Testis (tissue), 2 donors: ENCODE measurements at regions not wholly inside any gene's neighbourhood (a gene's known extent, or its start where the extent isn't known, plus 50 kb on each side); places are given as distances from the start of the nearest gene placed in this dataset.
A peak's percentile ranks its signal among the peaks of the same experiment; 100 is the strongest.

Experiments used
- DNase-seq: peaks from one replicate; pipeline ENCODE4 v3.0.0-alpha.2; 2019
- H3K27ac ChIP-seq, 2 donors: fragments of 200-600 bp; sonication (generic); one replicate each; pipeline ENCODE4 v1.5.1; 2019
- H3K27me3 ChIP-seq: fragments of 200-600 bp; sonication (generic); one replicate; pipeline ENCODE4 v1.5.1; 2019
- H3K36me3 ChIP-seq: fragments of 200-600 bp; sonication (generic); one replicate; pipeline ENCODE4 v1.5.1; 2017; ENCODE audit warnings: low read depth; ENCODE audit errors: missing control alignments
- H3K4me1 ChIP-seq: fragments of 200-600 bp; sonication (generic); one replicate; pipeline ENCODE4 v1.5.1; 2019
- H3K4me3 ChIP-seq, 2 donors: fragments of 200-600 bp; sonication (generic); one replicate each; pipeline ENCODE4 v1.5.1; 2017 to 2019
- H3K9me3 ChIP-seq: fragments of 200-600 bp; sonication (generic); one replicate; pipeline ENCODE4 v1.5.1; 2017
- CTCF ChIP-seq, 3 experiments: fragments of 450-650 bp in 2 of 3; fragments of 200-600 bp in 1 of 3; sonication (generic) in 1 of 3; IDR thresholded peaks; one replicate each; pipeline ENCODE4 v1.5.1; 2016 to 2019; ENCODE audit warnings: antibody characterized with exemption in 3 of 3, mild to moderate bottlenecking in 2 of 3, moderate library complexity in 1 of 3
- POLR2A ChIP-seq: fragments of 450-650 bp; IDR thresholded peaks from one replicate; pipeline ENCODE4 v1.6.1; 2017; ENCODE audit warnings: antibody characterized with exemption, mild to moderate bottlenecking, moderate library complexity
- WGBS, 2 donors: methylation state at CpG; one replicate each; pipeline ENCODE4 v1.1.5; 2018; 5-methylcytosine and 5-hydroxymethylcytosine counted together
- intact Hi-C: fragments of 100-400 bp; cut with DNase I; formaldehyde crosslinking; loops from one replicate; pipeline ENCODE4 v1.15.1; 2023; ENCODE audit warnings: low total_unique reads

- no peak overlapping the region for H3K27ac ChIP-seq
- no peak for DNase-seq
- no peak for TF ChIP-seq CTCF (IDR thresholded peaks at IDR 0.05)
- TF ChIP-seq POLR2A: no peak
- H3K36me3 ChIP-seq: no peaks in the 10 kb centered on the region
- no peaks in the 10 kb centered on the region for H3K9me3 ChIP-seq
- no peak overlapping the region for H3K4me3 ChIP-seq
- H3K4me1 ChIP-seq: peaks cover 24% of the 10 kb centered on the region
- intact Hi-C loops: no loop called here
- no peaks in the 10 kb centered on the region for H3K27me3 ChIP-seq
- WGBS, 2 donors: 100% methylated on average over 1 of the region's 1 CpG
Observed at GRCh38 chr7:36071605-36072004, 81.4 kb upstream of the EEPD1 start.

GRCh38 chr7:36072620-36073019 is 80.4 kb upstream of the EEPD1 start:
- TF ChIP-seq CTCF (IDR thresholded peaks at IDR 0.05) (no peak), POLR2A (no peak)
- Histone ChIP-seq H3K4me3 (no peak overlapping the region), H3K4me1 (peaks cover 20% of the 10 kb centered on the region), H3K27me3 (no peaks in the 10 kb centered on the region), H3K9me3 (no peaks in the 10 kb centered on the region), H3K27ac (no peak overlapping the region), H3K36me3 (no peaks in the 10 kb centered on the region)
- intact Hi-C loops: no loop called here
- DNase-seq: peak; percentile 35
- 63 to 77% methylated on average over 4 of the region's 4 CpGs for WGBS, 2 donors

- DNase-seq: no peak
- intact Hi-C loops: no loop called here
- no peaks in the 10 kb centered on the region for H3K36me3 ChIP-seq
Observed at GRCh38 chr7:36075561-36075960, 77.5 kb upstream of the EEPD1 start.

GRCh38 chr7:36076074-36076473 is 77.0 kb upstream of the EEPD1 start:
- Histone ChIP-seq H3K9me3 (no peaks in the 10 kb centered on the region), H3K4me3 (no peak overlapping the region), H3K27ac (no peak overlapping the region), H3K36me3 (no peaks in the 10 kb centered on the region), H3K4me1 (peaks cover 20% of the 10 kb centered on the region), H3K27me3 (no peaks in the 10 kb centered on the region)
- WGBS, 2 donors: 38 to 73% methylated on average over 5 of the region's 5 CpGs
- TF ChIP-seq CTCF (IDR thresholded peaks at IDR 0.05): no peak
- no peak for TF ChIP-seq POLR2A
- intact Hi-C loops: no loop called here
- DNase-seq: no peak

More at GRCh38 chr7:36075561-36075960, 77.5 kb upstream of the EEPD1 start:
- peaks cover 20% of the 10 kb centered on the region for H3K4me1 ChIP-seq
- no peak overlapping the region for H3K27ac ChIP-seq
- TF ChIP-seq CTCF (IDR thresholded peaks at IDR 0.05) (no peak), POLR2A (no peak)
- H3K27me3 ChIP-seq: no peaks in the 10 kb centered on the region
- H3K9me3 ChIP-seq: no peaks in the 10 kb centered on the region
- H3K4me3 ChIP-seq: no peak overlapping the region

GRCh38 chr7:36078816-36079360 is 74.2 kb upstream of the EEPD1 start:
- intact Hi-C loops: no loop called here
- Histone ChIP-seq H3K36me3 (no peaks in the 10 kb centered on the region), H3K27ac (no peak overlapping the region), H3K9me3 (no peaks in the 10 kb centered on the region), H3K4me3 (no peak overlapping the region), H3K4me1 (peaks cover 9% of the 10 kb centered on the region), H3K27me3 (no peaks in the 10 kb centered on the region)
- DNase-seq: no peak
- TF ChIP-seq POLR2A (no peak), CTCF (IDR thresholded peaks at IDR 0.05) (no peak)
- 89 to 92% methylated on average over 6 to 13 of the region's 13 CpGs for WGBS, 2 donors
